HFF-Myc (cell line): ENCODE measurements at regions not wholly inside any gene's neighbourhood (a gene's known extent, or its start where the extent isn't known, plus 50 kb on each side); places are given as distances from the start of the nearest gene placed in this dataset.

Source experiments
- DNase-seq: peaks from one replicate; pipeline ENCODE4 v3.0.0-alpha.2; 2011; ENCODE audit warnings: low read depth; ENCODE audit errors: extremely low read depth
- H3K4me3 ChIP-seq: replicated peaks from 2 replicates; pipeline ENCODE4 v1.5.1; 2011; ENCODE audit warnings: low read depth, mild to moderate bottlenecking, control low read depth, low read length
- CTCF ChIP-seq: IDR thresholded peaks from 2 replicates; pipeline ENCODE4 v1.5.1; 2012; ENCODE audit warnings: mild to moderate bottlenecking, low read depth, low read length, control low read depth; ENCODE audit errors: missing control alignments

GRCh38 chr18:25465152-25465732 is 113.3 kb upstream of the ZNF521 start:
- DNase-seq, result no peak
- TF ChIP-seq CTCF, result no peak
- H3K4me3 ChIP-seq, result no peak overlapping the region

GRCh38 chr18:25464227-25464626 is 112.3 kb upstream of the ZNF521 start:
- no peak for TF ChIP-seq CTCF
- H3K4me3 ChIP-seq, result no peak overlapping the region
- DNase-seq, result peak; percentile 73

GRCh38 chr18:25463726-25464125 is 111.8 kb upstream of the ZNF521 start:
- H3K4me3 ChIP-seq, result no peak overlapping the region
- TF ChIP-seq CTCF, result no peak
- DNase-seq, result no peak

- no peak for DNase-seq
- no peak for TF ChIP-seq CTCF
- H3K4me3 ChIP-seq, result no peak overlapping the region
Measured at GRCh38 chr18:25459814-25460213, 107.8 kb upstream of the ZNF521 start.

GRCh38 chr18:25457601-25458000 is 105.6 kb upstream of the ZNF521 start:
- TF ChIP-seq CTCF, result no peak
- peak; percentile 31 for DNase-seq
- H3K4me3 ChIP-seq, result no peak overlapping the region

GRCh38 chr18:25457126-25457525 is 105.2 kb upstream of the ZNF521 start:
- no peak for TF ChIP-seq CTCF
- H3K4me3 ChIP-seq, result no peak overlapping the region
- peak; percentile 31 for DNase-seq
